HG02763 (cell line): ENCODE measurements at regions not wholly inside any gene's neighbourhood (a gene's known extent, or its start where the extent isn't known, plus 50 kb on each side); places are given as distances from the start of the nearest gene placed in this dataset.
"Not testable (repeated sequence)": the region's sequence is repeated elsewhere in the genome, so short reads cannot be mapped to it uniquely, and the experiment has no call there.

Experiments
- ATAC-seq: cut with Tn5 transposase; IDR thresholded peaks from one replicate; pipeline ENCODE4 v1.9.1; 2021; ENCODE audit warnings: mild to moderate bottlenecking, moderate library complexity; ENCODE audit not compliant: unreplicated experiment

DNA sequence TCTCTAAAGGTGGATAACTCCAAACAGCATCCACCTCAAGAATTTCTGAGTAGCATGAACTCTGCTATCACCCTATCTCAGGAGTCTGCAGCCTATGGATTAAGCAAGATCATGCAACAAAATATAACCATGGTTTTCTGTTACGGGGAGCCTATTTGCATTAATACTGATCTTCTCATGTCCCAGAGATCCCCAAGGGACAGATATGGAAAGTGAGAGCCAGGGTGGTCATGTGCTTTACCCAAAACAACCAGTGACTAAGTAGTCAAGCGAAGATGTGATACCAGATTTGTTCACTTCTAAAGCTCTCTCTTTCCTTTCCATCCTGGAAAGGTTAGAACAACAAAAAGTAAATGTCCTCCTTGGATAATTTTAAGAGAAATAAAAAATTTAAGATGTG, 125.1 kb downstream of the PRRX1 start:
- no peak for ATAC-seq

GRCh38 chr1:170790175-170790574, 126.2 kb downstream of the PRRX1 start:
- no peak for ATAC-seq

- no peak for ATAC-seq
Observed at GRCh38 chr1:170790651-170791071, 126.7 kb downstream of the PRRX1 start.

DNA sequence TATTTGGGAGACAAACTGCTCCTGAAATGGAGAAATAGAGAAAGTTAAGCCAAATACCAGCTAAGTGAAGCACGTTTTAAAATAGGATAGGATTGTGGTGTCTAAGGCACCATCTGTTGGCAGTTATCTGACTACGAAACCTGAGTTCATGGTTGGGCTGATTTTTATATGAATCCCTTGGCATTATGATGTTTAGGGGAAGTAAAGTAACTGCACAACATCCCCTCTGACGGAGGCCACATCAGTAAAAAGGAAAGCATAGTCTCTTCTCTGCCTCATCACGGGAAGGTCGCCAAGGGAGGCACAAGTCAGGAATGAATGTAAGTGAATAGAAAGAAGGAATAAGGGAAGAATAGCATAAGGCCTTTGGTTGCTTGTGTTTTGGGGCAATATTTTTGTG, 128.0 kb downstream of the PRRX1 start:
- ATAC-seq = no peak

GRCh38 chr1:170800265-170800664, 135.1 kb upstream of the MROH9 start:
- ATAC-seq = no peak

- no peak for ATAC-seq
Observed at GRCh38 chr1:170800812-170801211, 134.5 kb upstream of the MROH9 start.

DNA sequence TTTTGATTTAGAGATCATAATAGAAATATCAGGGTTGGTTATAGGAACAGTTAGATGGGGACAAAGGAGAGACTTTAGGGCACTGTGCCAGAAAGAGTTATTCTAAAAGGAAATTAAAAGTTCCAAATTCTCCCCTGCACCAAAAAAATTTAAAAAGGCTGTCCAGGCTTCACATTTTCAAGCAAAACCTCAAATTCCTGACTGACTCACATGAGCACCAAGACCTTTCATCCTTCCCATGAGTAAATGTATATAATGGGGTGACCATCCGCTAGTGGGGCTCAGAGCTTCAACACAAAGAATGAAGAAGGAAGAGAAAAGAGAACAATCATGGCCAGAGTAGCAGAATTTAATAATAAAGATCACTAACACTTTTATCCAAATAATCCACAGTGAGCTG, 131.6 kb upstream of the MROH9 start:
- no peak for ATAC-seq

GRCh38 chr1:170804419-170804818, 130.9 kb upstream of the MROH9 start:
- ATAC-seq = no peak

DNA sequence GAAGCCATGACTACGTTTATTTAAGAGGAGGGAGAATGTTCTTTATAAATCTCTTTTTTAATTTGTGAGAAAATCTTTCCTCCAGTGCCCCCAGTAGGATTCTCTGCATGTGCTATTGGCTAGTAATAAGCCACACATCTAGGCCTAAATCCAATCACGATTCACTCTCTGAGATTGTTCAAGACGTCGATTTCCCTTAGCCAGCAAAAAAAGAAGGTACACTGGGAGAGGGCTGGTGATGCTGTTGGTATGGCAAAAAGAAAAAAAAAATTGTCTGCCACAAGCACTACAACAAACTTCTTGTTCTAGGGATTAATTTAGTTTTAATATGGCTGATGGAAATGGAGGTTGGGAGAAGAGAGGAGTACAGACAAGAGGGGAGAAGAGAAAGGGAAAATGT, 130.5 kb upstream of the MROH9 start:
- ATAC-seq = no peak

- ATAC-seq = no peak
Observed at GRCh38 chr1:170806961-170807360, 128.4 kb upstream of the MROH9 start.

DNA sequence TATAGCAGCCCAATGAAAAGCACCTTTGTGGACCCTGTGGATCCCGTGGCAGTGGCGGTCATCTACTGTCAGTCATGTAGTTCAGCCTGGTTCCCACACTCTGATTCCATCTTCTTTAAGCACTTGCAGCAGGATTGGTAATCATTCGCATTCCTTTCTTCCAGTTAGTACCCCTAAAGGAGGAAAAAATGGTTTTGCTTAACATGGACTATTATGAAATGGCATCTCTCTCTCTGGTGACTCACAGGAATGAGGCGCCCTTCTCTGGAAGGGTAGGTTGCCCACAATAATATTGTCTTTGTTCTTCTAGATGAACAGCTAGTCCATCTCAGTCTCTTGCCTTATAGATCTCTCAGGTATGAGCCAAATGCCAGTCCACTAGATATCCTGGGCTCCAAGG, 127.9 kb upstream of the MROH9 start:
- no peak for ATAC-seq

DNA sequence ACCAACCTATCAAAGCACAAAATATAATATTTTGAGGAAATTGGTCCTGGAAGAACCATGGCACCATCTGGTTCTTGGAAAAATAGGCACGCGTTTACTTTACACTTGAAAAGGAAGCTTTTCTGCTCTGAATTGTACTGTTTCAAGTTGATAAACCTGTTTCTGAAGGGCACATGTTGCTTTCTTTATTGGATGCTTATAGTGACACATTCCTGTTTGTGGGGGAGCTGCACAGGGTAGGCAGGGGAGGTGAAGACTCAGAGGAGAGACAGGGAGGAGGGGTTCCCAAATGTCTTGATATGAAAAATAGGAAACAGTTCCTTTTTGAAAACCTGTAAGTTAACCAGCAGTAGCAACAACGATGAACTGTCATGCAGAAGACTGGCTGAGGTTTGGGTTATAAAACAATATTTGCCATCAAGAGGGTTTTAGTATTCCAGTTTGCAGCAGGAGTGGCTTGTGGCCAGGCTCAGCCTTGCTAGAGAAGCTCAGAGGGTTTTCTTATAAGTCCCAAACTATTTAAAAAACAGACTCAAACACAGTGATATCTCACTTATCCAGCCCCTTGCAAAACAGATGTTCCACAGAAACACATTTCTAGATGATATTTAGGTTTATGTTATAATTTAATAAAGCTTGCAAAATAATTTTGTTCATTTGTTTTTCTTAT, 127.0 kb upstream of the MROH9 start:
- no peak for ATAC-seq

DNA sequence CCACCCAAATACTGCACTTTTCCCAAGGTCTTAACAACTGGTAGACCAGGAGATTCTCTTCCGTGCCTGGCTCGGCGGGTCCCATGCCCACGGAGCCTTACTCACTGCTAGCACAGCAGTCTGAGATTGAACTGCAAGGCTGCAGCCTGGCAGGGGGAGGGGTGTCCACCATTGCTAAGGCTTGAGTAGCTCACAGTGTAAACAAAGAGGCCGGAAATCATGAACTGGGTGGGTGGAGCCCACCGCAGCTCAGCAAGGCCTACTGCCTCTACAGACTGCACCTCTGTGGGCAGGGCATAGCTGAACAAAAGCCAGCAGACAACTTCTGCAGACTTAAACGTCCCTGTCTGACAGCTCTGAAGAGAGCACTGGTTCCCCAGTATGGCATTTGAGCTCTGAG, 124.3 kb upstream of the MROH9 start:
- not testable (repeated sequence) for ATAC-seq

GRCh38 chr1:170819781-170820180, 115.6 kb upstream of the MROH9 start:
- no peak for ATAC-seq

GRCh38 chr1:170823120-170823519, 112.2 kb upstream of the MROH9 start:
- no peak for ATAC-seq

- ATAC-seq = no peak
Observed at GRCh38 chr1:170831276-170831675, 104.1 kb upstream of the MROH9 start.

GRCh38 chr1:170836141-170836540, 99.2 kb upstream of the MROH9 start:
- no peak for ATAC-seq

- no peak for ATAC-seq
Observed at GRCh38 chr1:170840371-170840770, 95.0 kb upstream of the MROH9 start.

DNA sequence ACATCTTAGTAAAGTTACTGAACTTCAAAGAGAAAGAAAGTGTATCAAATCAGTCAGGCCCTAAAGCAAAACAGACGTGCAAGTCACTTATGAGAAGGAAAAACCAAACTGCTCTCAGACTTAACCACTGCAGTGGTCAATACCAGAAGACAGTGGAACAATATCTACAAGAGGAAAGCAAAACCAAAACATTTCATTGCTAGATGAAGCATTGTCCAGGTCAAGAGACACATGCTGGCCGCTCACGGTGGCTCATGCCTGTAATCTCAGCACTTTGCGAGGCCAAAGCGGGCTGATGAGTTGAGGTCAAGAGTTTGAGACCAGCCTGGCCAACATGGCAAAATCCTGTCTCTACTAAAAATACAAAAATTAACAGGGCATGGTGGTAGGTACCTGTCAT, 82.0 kb upstream of the MROH9 start:
- ATAC-seq = peak; percentile 72

- no peak for ATAC-seq
Observed at GRCh38 chr1:170853867-170854266, 81.5 kb upstream of the MROH9 start.

GRCh38 chr1:170854677-170855076, 80.7 kb upstream of the MROH9 start:
- no peak for ATAC-seq

GRCh38 chr1:170856455-170856854, 78.9 kb upstream of the MROH9 start:
- ATAC-seq = no peak

GRCh38 chr1:170857955-170858354, 77.4 kb upstream of the MROH9 start:
- no peak for ATAC-seq
